HG03159 (cell line): ENCODE measurements at regions not wholly inside any gene's neighbourhood (a gene's known extent, or its start where the extent isn't known, plus 50 kb on each side); places are given as distances from the start of the nearest gene placed in this dataset.

Experiments
- ATAC-seq: cut with Tn5 transposase; IDR thresholded peaks from one replicate; pipeline ENCODE4 v1.9.1; 2021; ENCODE audit warnings: mild to moderate bottlenecking, moderate library complexity; ENCODE audit not compliant: unreplicated experiment

- no peak for ATAC-seq
Measured at GRCh38 chr7:68256295-68256694, 1259.7 kb downstream of the TYW1 start.

- no peak for ATAC-seq
Measured at GRCh38 chr7:68258609-68259008, 1262.0 kb downstream of the TYW1 start.

GRCh38 chr7:68265258-68265657 lies 1268.6 kb downstream of the TYW1 start:
- no peak for ATAC-seq

- no peak for ATAC-seq
Measured at GRCh38 chr7:68266004-68266579, 1269.5 kb downstream of the TYW1 start.

- ATAC-seq = no peak
Measured at GRCh38 chr7:68267486-68267885, 1270.9 kb downstream of the TYW1 start.

GRCh38 chr7:68269405-68269804 lies 1272.8 kb downstream of the TYW1 start:
- no peak for ATAC-seq

- no peak for ATAC-seq
Measured at GRCh38 chr7:68272507-68272906, 1275.9 kb downstream of the TYW1 start.

GRCh38 chr7:68276725-68277124 lies 1280.1 kb downstream of the TYW1 start:
- no peak for ATAC-seq

GRCh38 chr7:68279827-68280400 lies 1283.3 kb downstream of the TYW1 start:
- no peak for ATAC-seq

- no peak for ATAC-seq
Measured at GRCh38 chr7:68280931-68281330, 1284.3 kb downstream of the TYW1 start.

- ATAC-seq = no peak
Measured at GRCh38 chr7:68288144-68288593, 1291.5 kb downstream of the TYW1 start.

- no peak for ATAC-seq
Measured at GRCh38 chr7:68291710-68292109, 1295.1 kb downstream of the TYW1 start.

GRCh38 chr7:68295386-68295785 lies 1298.8 kb downstream of the TYW1 start:
- ATAC-seq = no peak

GRCh38 chr7:68304536-68304935 lies 1293.7 kb upstream of the AUTS2 start:
- no peak for ATAC-seq

- ATAC-seq = no peak
Measured at GRCh38 chr7:68306692-68307107, 1291.6 kb upstream of the AUTS2 start.

- no peak for ATAC-seq
Measured at GRCh38 chr7:68309271-68309670, 1289.0 kb upstream of the AUTS2 start.

- ATAC-seq = no peak
Measured at GRCh38 chr7:68309806-68310205, 1288.5 kb upstream of the AUTS2 start.

GRCh38 chr7:68311958-68312357 lies 1286.3 kb upstream of the AUTS2 start:
- ATAC-seq = no peak

- ATAC-seq = no peak
Measured at GRCh38 chr7:68313806-68314205, 1284.5 kb upstream of the AUTS2 start.

GRCh38 chr7:68314208-68314607 lies 1284.1 kb upstream of the AUTS2 start:
- ATAC-seq = no peak

- ATAC-seq = no peak
Measured at GRCh38 chr7:68317476-68317875, 1280.8 kb upstream of the AUTS2 start.

GRCh38 chr7:68319061-68319460 lies 1279.2 kb upstream of the AUTS2 start:
- no peak for ATAC-seq

- no peak for ATAC-seq
Measured at GRCh38 chr7:68321076-68321639, 1277.1 kb upstream of the AUTS2 start.
